Activated naive CD8-positive, alpha-beta T cell treated with anti-CD3 and anti-CD28 coated beads, Interleukin-2, amount 50 U/mL, for 24 hours (primary cell): ENCODE measurements at regions not wholly inside any gene's neighbourhood (a gene's known extent, or its start where the extent isn't known, plus 50 kb on each side); places are given as distances from the start of the nearest gene placed in this dataset.
"Not testable (repeated sequence)": the region's sequence is repeated elsewhere in the genome, so short reads cannot be mapped to it uniquely, and the experiment has no call there.

Experiments used
- ATAC-seq: fragments of 150-1000 bp; cut with Tn5 transposase; one replicate; pipeline ENCODE4 v1.10.0; 2021
- DNase-seq: peaks from one replicate; pipeline ENCODE4 v3.0.0; 2021
- H3K27ac Mint-ChIP-seq: one replicate; pipeline ENCODE4 v1.8.0; 2021; ENCODE audit warnings: mild to moderate bottlenecking, mixed read lengths
- H3K27me3 Mint-ChIP-seq: one replicate; pipeline ENCODE4 v1.8.0; 2021; ENCODE audit warnings: mixed read lengths
- H3K36me3 Mint-ChIP-seq: one replicate; pipeline ENCODE4 v1.8.0; 2021; ENCODE audit warnings: low read depth, mixed read lengths
- H3K4me1 Mint-ChIP-seq: one replicate; pipeline ENCODE4 v1.8.0; 2021; ENCODE audit warnings: mixed read lengths
- H3K4me3 Mint-ChIP-seq: one replicate; pipeline ENCODE4 v1.8.0; 2021; ENCODE audit warnings: mild to moderate bottlenecking, moderate library complexity, mixed read lengths
- H3K9me3 Mint-ChIP-seq: one replicate; pipeline ENCODE4 v1.8.0; 2021; ENCODE audit warnings: mixed read lengths

GRCh38 chr17:21551081-21551881 lies 141.0 kb upstream of the KCNJ18 start:
- DNase-seq (peak; percentile 81), ATAC-seq (peak; percentile 78)
- peaks cover 28% of the 10 kb centered on the region for H3K36me3 Mint-ChIP-seq
- peaks cover 35% of the 10 kb centered on the region for H3K4me1 Mint-ChIP-seq
- H3K27me3 Mint-ChIP-seq = peaks cover 21% of the 10 kb centered on the region
- peak overlapping the region; percentile 77 for H3K27ac Mint-ChIP-seq
- peak overlapping the region; percentile 77 for H3K4me3 Mint-ChIP-seq
- peaks cover 8% of the 10 kb centered on the region for H3K9me3 Mint-ChIP-seq

GRCh38 chr17:21558921-21559320 lies 133.4 kb upstream of the KCNJ18 start:
- H3K27ac Mint-ChIP-seq, H3K4me1 Mint-ChIP-seq, H3K36me3 Mint-ChIP-seq, H3K4me3 Mint-ChIP-seq, ATAC-seq, DNase-seq: not testable (repeated sequence)
- Mint-ChIP-seq H3K27me3 (peaks cover 28% of the 10 kb centered on the region), H3K9me3 (peaks cover 25% of the 10 kb centered on the region)

- H3K27ac Mint-ChIP-seq = no peak overlapping the region
- H3K4me3 Mint-ChIP-seq = no peak overlapping the region
- H3K4me1 Mint-ChIP-seq = no peaks in the 10 kb centered on the region
- peaks cover 8% of the 10 kb centered on the region for H3K9me3 Mint-ChIP-seq
- DNase-seq = no peak
- no peak for ATAC-seq
- peaks cover 19% of the 10 kb centered on the region for H3K27me3 Mint-ChIP-seq
- H3K36me3 Mint-ChIP-seq = peaks cover 3% of the 10 kb centered on the region
These were observed 128.1 kb upstream of the KCNJ18 start for GRCh38 chr17:21564262-21564661.

- H3K36me3 Mint-ChIP-seq, DNase-seq, ATAC-seq, H3K27ac Mint-ChIP-seq, H3K4me3 Mint-ChIP-seq, H3K4me1 Mint-ChIP-seq, H3K9me3 Mint-ChIP-seq: not testable (repeated sequence)
- H3K27me3 Mint-ChIP-seq = peaks cover 21% of the 10 kb centered on the region
These were observed 127.6 kb upstream of the KCNJ18 start for GRCh38 chr17:21564757-21565156.

GRCh38 chr17:21570427-21570826 lies 121.9 kb upstream of the KCNJ18 start:
- DNase-seq = not testable (repeated sequence)

GRCh38 chr17:21572148-21572547 lies 120.2 kb upstream of the KCNJ18 start:
- H3K27ac Mint-ChIP-seq, H3K9me3 Mint-ChIP-seq, ATAC-seq, H3K4me1 Mint-ChIP-seq, H3K4me3 Mint-ChIP-seq, DNase-seq, H3K36me3 Mint-ChIP-seq: not testable (repeated sequence)
- peaks cover 23% of the 10 kb centered on the region for H3K27me3 Mint-ChIP-seq

More at GRCh38 chr17:21570427-21570826, 121.9 kb upstream of the KCNJ18 start:
- H3K4me3 Mint-ChIP-seq, H3K36me3 Mint-ChIP-seq, H3K4me1 Mint-ChIP-seq, H3K27ac Mint-ChIP-seq, H3K9me3 Mint-ChIP-seq, ATAC-seq: not testable (repeated sequence)
- H3K27me3 Mint-ChIP-seq = peaks cover 23% of the 10 kb centered on the region

GRCh38 chr17:21573271-21573960 lies 118.9 kb upstream of the KCNJ18 start:
- peak overlapping the region; percentile 54 for H3K4me3 Mint-ChIP-seq
- H3K9me3 Mint-ChIP-seq, H3K27ac Mint-ChIP-seq: not testable (repeated sequence)

GRCh38 chr17:21573961-21574610 lies 118.2 kb upstream of the KCNJ18 start:
- no peak for ATAC-seq
- Mint-ChIP-seq H3K4me3 (peak overlapping the region; percentile 54), H3K4me1 (peaks cover 3% of the 10 kb centered on the region), H3K36me3 (no peaks in the 10 kb centered on the region), H3K27ac (no peak overlapping the region), H3K27me3 (peaks cover 19% of the 10 kb centered on the region), H3K9me3 (peaks cover 9% of the 10 kb centered on the region)
- DNase-seq = peak; percentile 17

More at GRCh38 chr17:21573271-21573960, 118.9 kb upstream of the KCNJ18 start:
- not testable (repeated sequence) for DNase-seq, H3K36me3 Mint-ChIP-seq, H3K4me1 Mint-ChIP-seq, ATAC-seq
- peaks cover 19% of the 10 kb centered on the region for H3K27me3 Mint-ChIP-seq

GRCh38 chr17:21574611-21575255 lies 117.6 kb upstream of the KCNJ18 start:
- not testable (repeated sequence) for DNase-seq, H3K36me3 Mint-ChIP-seq, H3K4me1 Mint-ChIP-seq, H3K9me3 Mint-ChIP-seq, H3K4me3 Mint-ChIP-seq, H3K27ac Mint-ChIP-seq, ATAC-seq
- peaks cover 15% of the 10 kb centered on the region for H3K27me3 Mint-ChIP-seq

- H3K9me3 Mint-ChIP-seq, H3K27ac Mint-ChIP-seq: not testable (repeated sequence)
These were observed 113.5 kb upstream of the KCNJ18 start for GRCh38 chr17:21578783-21579182.

GRCh38 chr17:21592774-21593173 lies 99.5 kb upstream of the KCNJ18 start:
- no peak overlapping the region for H3K27ac Mint-ChIP-seq
- peaks cover 4% of the 10 kb centered on the region for H3K27me3 Mint-ChIP-seq
- no peaks in the 10 kb centered on the region for H3K36me3 Mint-ChIP-seq
- no peaks in the 10 kb centered on the region for H3K9me3 Mint-ChIP-seq
- no peak overlapping the region for H3K4me3 Mint-ChIP-seq
- ATAC-seq = no peak
- H3K4me1 Mint-ChIP-seq = no peaks in the 10 kb centered on the region
- DNase-seq = no peak

More at GRCh38 chr17:21578783-21579182, 113.5 kb upstream of the KCNJ18 start:
- not testable (repeated sequence) for H3K4me1 Mint-ChIP-seq, H3K27me3 Mint-ChIP-seq, ATAC-seq, H3K36me3 Mint-ChIP-seq, H3K4me3 Mint-ChIP-seq, DNase-seq

GRCh38 chr17:21593452-21594105 lies 98.7 kb upstream of the KCNJ18 start:
- not testable (repeated sequence) for H3K4me1 Mint-ChIP-seq, H3K27me3 Mint-ChIP-seq, H3K36me3 Mint-ChIP-seq, DNase-seq, H3K27ac Mint-ChIP-seq, H3K9me3 Mint-ChIP-seq, H3K4me3 Mint-ChIP-seq, ATAC-seq

- no peaks in the 10 kb centered on the region for H3K4me1 Mint-ChIP-seq
These were observed 97.2 kb upstream of the KCNJ18 start for GRCh38 chr17:21595086-21595485.

GRCh38 chr17:21602176-21602575 lies 90.1 kb upstream of the KCNJ18 start:
- no peak for ATAC-seq
- no peaks in the 10 kb centered on the region for H3K9me3 Mint-ChIP-seq
- no peaks in the 10 kb centered on the region for H3K36me3 Mint-ChIP-seq
- peaks cover 10% of the 10 kb centered on the region for H3K27me3 Mint-ChIP-seq
- no peak overlapping the region for H3K27ac Mint-ChIP-seq
- DNase-seq = no peak
- H3K4me1 Mint-ChIP-seq = no peaks in the 10 kb centered on the region
- no peak overlapping the region for H3K4me3 Mint-ChIP-seq

More at GRCh38 chr17:21595086-21595485, 97.2 kb upstream of the KCNJ18 start:
- DNase-seq = no peak
- no peaks in the 10 kb centered on the region for H3K36me3 Mint-ChIP-seq
- H3K9me3 Mint-ChIP-seq = no peaks in the 10 kb centered on the region
- H3K27ac Mint-ChIP-seq = no peak overlapping the region
- no peak overlapping the region for H3K4me3 Mint-ChIP-seq
- ATAC-seq = no peak
- peaks cover 8% of the 10 kb centered on the region for H3K27me3 Mint-ChIP-seq
